Tibial nerve (tissue), 4 donors: ENCODE measurements at regions not wholly inside any gene's neighbourhood (a gene's known extent, or its start where the extent isn't known, plus 50 kb on each side); places are given as distances from the start of the nearest gene placed in this dataset.

Experiments
- CTCF ChIP-seq, 5 experiments: fragments of 200-600 bp in 3 of 5; fragments of 450-650 bp in 2 of 5; sonication (generic) in 3 of 5; IDR thresholded peaks; one replicate each; pipeline ENCODE4 v1.5.1; 2016 to 2019; ENCODE audit warnings: antibody characterized with exemption in 5 of 5, mild to moderate bottlenecking in 3 of 5, moderate library complexity in 2 of 5
- EP300 ChIP-seq, 2 donors: sonication (generic); formaldehyde crosslinking; IDR thresholded peaks; one replicate each; pipeline ENCODE4 v1.6.1; 2017; ENCODE audit warnings: antibody characterized with exemption in 2 of 2, mild to moderate bottlenecking in 1 of 2

DNA sequence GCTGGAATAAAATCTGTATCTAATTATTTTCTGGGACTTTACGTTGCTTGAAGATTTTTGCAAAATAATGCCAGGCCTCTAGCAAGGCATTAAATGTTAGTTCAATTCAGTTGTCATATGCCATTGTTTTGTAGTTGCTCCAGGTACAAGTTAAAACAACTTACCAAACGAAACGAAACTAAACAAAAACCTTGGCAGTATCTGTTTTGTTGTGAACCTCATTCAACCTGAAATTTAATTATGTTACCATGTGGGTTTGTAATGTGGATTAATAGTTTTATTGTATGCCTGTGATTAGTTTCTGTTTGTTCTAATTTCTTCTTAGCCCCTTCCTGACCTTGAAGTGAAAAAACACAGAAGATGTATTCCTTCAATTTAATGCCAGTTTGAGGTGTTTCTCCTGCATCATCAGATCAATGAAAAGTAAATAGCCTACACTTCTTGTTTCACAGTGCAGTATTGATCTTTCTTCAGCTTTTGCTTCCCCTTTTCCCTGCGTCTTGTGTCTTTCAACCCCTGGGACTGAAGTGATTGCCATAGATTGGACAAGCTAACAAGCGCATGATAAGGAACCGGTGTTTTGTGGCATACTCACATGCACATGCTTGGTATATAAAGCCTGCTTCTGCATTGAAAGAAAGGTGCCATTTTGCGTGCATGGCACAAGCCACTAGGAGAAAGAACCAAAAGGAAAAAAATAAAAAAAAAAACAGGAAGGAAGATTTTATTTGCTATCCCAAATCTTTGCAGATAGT lies 699.0 kb upstream of the ARRDC3 start:
- no peak for TF ChIP-seq CTCF (IDR thresholded peaks at IDR 0.05)
- TF ChIP-seq EP300 (IDR thresholded peaks at IDR 0.05) = no peak
